GM12865 (cell line): ENCODE measurements at regions not wholly inside any gene's neighbourhood (a gene's known extent, or its start where the extent isn't known, plus 50 kb on each side); places are given as distances from the start of the nearest gene placed in this dataset.
A peak's percentile ranks its signal among the peaks of the same experiment; 100 is the strongest.

ENCODE experiments used
- DNase-seq: peaks from one replicate; pipeline ENCODE4 v3.0.0; 2010; ENCODE audit warnings: low read depth
- H3K4me3 ChIP-seq: 2 replicates; pipeline ENCODE4 v1.5.1; 2011; ENCODE audit warnings: mild to moderate bottlenecking, low read depth, low read length, control low read depth
- TF ChIP-seq, protein P1 (sequence below): IDR thresholded peaks from 2 replicates; pipeline ENCODE4 v1.5.1; 2011; ENCODE audit warnings: low read length, control low read depth, low read depth, inconsistent platforms; ENCODE audit not compliant: insufficient read depth; ENCODE audit errors: missing control alignments

DNA sequence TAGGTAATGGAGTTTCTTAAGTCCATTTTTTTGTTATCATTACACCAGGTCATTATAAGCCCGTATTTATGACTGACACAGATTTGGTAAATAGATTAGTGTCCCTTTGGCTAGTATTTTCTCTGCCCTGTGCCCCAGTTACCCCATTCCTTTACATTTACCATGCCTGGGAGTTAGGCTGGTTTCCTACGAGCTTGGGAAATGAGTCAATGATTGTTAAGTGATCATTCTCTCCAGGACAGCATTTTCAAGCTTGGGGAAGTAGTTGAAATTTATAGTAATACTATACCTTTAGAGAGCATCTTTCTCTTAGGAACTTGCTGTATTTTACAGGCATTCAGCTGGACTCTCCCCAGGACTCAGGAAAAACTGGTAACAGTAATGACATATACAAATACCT, 573.1 kb downstream of the TLE4 start:
- TF ChIP-seq, protein P1, sequence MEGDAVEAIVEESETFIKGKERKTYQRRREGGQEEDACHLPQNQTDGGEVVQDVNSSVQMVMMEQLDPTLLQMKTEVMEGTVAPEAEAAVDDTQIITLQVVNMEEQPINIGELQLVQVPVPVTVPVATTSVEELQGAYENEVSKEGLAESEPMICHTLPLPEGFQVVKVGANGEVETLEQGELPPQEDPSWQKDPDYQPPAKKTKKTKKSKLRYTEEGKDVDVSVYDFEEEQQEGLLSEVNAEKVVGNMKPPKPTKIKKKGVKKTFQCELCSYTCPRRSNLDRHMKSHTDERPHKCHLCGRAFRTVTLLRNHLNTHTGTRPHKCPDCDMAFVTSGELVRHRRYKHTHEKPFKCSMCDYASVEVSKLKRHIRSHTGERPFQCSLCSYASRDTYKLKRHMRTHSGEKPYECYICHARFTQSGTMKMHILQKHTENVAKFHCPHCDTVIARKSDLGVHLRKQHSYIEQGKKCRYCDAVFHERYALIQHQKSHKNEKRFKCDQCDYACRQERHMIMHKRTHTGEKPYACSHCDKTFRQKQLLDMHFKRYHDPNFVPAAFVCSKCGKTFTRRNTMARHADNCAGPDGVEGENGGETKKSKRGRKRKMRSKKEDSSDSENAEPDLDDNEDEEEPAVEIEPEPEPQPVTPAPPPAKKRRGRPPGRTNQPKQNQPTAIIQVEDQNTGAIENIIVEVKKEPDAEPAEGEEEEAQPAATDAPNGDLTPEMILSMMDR = no peak
- no peak overlapping the region for H3K4me3 ChIP-seq
- no peak for DNase-seq

DNA sequence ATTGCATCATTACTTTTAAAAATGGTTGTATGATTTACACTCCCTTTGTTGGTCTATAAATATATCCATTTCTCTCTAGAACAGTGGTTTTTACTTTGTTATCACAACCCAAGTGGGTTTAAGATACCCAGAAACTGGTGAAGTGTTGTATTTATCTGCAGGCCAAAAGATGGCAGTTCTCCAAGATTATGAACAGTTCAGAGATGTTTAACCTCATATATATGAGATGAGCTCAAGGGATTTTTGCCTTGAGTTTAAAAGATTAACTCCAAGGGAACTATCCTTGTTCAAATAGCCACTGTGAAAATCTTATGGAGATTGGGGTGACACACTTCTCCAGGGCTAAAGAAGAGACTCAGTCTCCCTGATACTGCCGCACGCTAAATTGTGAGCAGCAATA, 572.6 kb downstream of the TLE4 start:
- TF ChIP-seq, protein P1 = no peak
- DNase-seq = no peak
- H3K4me3 ChIP-seq = no peak overlapping the region

DNA sequence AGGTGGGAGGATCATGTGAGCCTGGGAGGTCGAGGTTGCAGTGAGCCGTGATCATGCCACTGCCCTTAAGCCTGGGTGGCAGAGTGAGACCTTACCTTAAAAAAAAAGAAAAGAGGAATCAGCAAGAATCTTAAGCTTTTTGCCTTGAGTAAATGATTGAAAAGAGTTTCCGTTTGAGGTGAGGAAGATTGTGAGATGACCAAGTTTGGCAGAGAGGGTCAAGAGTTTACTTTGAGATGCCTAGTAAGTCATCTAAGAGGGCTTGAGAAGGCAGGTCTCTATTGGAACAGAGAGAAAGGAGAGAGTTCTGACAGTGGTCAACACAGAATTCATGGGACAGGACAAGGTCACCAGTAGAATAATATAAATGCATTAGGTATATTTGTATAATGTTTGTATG, 572.1 kb downstream of the TLE4 start:
- H3K4me3 ChIP-seq = no peak overlapping the region
- DNase-seq = no peak
- TF ChIP-seq, protein P1 = no peak

DNA sequence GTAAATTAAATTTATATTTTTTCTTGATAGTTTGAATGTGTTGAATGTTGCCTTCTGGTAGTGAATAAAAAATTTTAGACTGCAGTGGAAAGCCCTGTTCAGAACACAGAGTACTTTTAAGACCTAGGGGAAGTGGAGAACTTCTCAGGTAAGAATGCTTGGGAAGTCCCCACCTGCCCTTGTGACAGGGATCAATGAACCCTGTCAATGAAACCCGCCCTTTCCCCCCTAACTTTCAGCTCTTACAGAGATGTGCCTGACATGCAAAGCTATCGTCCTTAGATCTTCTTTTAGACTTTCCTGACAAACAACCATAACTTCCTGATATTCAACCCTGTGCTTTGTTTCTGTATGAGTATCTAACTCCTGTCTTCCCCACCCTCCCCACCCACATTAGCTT, 562.7 kb downstream of the TLE4 start:
- peak; percentile 80 for DNase-seq
- TF ChIP-seq, protein P1 = no peak

DNA sequence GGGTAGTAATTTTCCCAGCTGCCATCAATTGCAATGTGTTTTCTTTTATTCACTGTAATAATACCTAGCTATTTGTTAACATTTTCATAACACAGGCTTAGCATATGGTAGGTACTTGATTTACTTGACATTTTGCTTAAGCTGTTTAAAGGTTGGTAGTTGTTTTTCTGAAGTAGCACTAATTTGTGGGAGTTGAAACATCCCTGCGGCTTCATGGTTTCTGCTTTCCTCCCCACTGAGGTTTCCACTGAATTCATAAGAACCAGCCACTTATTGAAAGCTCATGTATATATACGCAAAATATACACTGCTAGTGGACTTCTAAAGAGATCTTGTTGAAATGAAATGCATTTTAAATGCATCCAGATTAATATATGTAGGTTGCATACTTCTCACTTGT, 559.9 kb downstream of the TLE4 start:
- H3K4me3 ChIP-seq = no peak overlapping the region
- DNase-seq = no peak
- TF ChIP-seq, protein P1 = no peak

More for the DNA sequence above, 562.7 kb downstream of the TLE4 start:
- no peak overlapping the region for H3K4me3 ChIP-seq

GRCh38 chr9:80127920-80128319, 556.2 kb downstream of the TLE4 start:
- TF ChIP-seq, protein P1 = no peak
- no peak overlapping the region for H3K4me3 ChIP-seq
- DNase-seq = peak; percentile 23

- DNase-seq = no peak
- TF ChIP-seq, protein P1 = no peak
- H3K4me3 ChIP-seq = no peak overlapping the region
These were observed 554.0 kb downstream of the TLE4 start for GRCh38 chr9:80125731-80126264.
